Right hindlimb (tissue), 1 donor: ENCODE measurements at regions not wholly inside any gene's neighbourhood (a gene's known extent, or its start where the extent isn't known, plus 50 kb on each side); places are given as distances from the start of the nearest gene placed in this dataset.
A peak's percentile ranks its signal among the peaks of the same experiment; 100 is the strongest.

Experiments
- DNase-seq: peaks from one replicate; pipeline ENCODE4 v3.0.0-alpha.2; 2018

DNA sequence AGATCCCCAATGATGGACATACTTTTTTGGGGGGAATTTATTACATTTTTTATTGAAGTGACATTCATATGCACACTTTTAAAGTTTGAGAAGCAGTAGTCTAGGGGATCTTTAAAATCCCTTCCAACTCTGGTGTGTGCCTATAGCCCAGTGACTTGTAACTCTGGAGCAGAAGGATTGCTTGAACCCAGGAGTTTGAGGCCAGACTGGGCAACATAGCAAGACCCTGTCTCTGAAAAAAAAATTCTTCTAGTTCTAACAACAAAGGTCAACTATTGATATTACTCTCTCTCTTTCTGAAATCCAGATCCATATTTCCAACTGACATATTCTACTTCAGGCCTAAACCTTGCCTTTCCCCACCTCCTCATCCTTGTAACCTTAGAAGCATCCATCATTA is 148.2 kb upstream of the SPRY4 start:
- no peak for DNase-seq

DNA sequence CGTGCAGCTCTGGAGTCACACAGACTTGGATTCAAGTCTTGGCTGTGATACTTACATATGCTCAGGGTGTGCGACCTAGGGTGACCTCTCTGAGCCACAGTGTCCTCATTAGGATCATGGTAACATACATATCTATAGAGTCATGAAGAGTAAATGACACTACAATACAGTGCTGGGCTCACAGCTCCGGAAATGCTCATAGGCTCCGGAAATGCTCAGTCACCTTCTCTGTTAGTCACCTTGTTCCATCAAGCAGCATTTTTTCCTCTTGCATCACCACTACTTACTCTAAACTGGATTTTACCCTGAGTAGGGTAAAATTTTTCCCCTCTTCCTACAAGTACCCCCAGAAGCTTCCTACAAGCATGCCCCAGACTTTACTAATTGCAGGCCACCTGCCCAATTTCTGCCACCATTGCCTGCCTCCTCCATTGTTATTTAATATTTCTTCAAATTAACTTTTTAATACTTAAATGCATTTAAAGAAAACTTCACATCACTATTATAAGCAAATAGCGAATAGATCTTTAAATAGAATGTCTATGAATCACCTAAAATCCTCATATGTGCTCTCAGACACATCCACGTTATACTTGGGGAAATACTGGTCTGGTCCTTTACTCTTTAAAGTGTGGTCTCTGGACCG is 147.6 kb upstream of the SPRY4 start:
- DNase-seq: no peak

DNA sequence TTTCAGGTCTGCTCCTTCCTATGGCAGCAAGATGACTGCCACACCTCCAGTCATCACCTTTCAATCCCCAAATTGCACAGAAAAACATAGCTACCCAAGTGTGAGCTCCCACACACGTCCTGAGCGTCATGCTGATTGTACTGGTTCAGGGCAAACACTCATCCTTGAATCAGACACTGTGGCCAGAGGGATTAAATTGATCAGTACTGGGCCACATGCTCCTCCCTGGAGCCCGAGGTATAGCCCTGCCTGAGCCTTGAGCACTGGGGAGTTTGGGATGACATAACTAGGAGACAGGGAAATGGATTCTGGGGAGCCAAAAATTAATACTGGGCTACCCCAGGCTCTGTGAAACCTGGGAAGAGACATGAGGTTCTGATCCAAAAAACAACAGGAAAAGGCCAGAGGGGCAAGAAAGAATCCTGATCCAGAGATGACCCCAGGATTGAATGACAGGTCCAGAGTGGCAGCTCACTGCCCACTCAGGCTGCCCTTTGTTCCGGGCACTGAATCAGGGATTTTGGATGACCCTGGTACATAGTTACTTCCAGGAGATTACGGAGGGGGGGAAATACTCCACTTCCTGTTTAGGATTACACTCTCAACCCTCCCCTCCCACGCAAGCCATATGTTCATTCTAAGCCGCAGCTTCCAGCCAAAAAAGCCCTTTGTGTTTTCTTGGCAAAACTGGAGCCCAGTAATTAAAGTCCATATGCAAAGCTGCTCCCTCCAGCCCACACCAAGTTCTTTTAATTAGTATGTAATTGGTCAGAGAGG is 141.6 kb upstream of the SPRY4 start:
- DNase-seq: peak; percentile 71

DNA sequence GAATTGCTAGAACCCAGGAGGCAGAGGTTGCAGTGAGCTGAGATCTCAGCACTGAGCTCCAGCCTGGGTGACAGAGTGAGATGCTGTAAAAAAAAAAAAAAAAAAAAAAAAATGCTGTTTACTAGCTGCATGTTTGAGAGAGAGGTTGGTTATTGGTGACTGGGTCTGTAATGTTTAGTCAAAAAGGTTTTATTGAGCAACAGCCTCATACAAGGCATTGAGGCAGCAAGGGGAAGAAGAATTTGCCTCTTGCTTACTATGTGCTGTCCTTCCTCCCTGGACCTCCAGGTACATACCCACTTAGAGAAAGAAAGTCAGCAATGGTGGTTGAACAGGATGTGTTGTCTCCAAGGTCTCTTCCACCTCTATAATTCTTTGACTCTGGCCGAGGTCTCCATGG is 140.7 kb upstream of the SPRY4 start:
- no peak for DNase-seq

DNA sequence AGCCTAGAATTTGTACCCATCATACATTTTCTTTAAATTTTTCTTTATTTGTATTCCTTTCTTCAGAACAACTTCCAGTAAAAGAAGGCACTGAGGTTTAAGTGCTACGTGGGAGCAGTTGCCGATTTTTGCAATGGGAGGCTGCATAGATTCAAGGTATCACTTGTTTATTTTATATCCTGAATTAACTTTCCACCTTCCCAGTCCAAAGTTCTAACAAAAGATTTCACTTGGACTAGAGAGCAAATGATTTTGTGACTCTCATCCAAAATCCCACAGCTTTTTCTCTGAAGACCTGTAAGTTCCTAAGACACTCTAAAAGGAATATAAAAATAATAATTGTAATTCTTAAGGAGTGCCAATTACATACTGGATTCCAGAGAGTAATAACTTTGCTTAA is 139.1 kb upstream of the SPRY4 start:
- DNase-seq: no peak

DNA sequence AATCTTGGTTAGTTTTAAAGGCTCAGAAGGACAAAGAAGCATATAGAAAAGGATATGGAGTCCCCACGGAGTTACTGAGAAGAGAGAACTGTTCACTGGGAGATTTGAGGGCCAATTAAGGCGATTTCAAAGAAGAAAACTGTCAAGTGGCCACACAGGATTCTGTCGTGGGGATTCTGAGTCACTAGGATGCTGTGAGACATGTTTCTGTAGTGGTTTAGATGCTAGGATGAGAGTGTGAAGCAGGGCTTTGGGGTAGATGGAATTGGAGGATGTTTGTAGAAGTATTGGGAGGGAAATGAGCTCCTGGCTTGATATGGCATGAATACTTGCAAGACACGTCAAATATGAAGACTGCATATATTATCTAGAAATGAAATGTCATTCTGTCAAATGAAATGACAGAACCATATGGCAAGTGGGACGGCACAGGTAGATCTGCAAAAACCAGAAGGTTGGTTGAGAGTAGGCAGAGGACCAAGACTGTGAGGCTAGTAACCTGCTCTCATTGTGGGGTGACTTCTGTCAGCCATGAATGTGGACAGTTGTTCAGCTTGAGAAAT is 136.3 kb upstream of the SPRY4 start:
- no peak for DNase-seq

DNA sequence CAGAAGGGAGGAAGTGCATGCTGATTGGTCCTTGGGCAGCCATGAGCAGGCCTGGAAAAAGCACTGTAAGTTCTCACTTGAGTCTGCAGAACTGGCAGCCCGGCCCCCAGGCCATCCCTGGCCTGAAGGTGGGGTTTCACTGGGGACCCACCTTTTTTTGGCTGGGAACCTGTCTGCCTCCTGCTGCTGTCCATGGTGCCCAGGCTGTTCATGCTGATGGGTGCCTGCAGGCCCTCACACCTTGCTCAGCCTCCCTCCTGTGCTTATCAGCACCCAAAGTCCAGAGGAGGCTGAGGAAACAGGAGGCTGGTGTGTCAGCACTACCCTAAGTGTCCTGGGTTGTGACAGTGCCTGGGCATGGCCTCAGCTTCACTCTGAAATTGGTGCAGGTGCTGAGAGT is 134.4 kb upstream of the SPRY4 start:
- DNase-seq: no peak

DNA sequence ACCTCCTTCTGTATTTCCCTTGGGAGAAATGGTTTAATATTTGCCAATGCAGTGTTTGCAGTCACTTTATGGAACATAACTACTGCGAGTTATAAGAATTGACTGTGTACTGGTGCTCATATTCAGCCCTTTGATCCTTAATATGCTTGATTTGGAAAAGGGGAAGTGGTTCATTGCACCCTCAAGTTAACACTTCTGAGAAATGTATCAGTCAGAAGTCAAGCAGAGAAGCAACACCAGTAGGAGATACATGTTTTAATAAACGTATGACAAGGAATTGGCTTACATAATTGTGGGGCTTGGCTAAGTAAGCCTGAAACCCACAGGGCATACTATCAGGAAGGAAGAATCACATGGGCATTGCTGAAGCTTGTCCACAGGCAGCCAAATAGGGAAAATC is 131.0 kb upstream of the SPRY4 start:
- DNase-seq: no peak

DNA sequence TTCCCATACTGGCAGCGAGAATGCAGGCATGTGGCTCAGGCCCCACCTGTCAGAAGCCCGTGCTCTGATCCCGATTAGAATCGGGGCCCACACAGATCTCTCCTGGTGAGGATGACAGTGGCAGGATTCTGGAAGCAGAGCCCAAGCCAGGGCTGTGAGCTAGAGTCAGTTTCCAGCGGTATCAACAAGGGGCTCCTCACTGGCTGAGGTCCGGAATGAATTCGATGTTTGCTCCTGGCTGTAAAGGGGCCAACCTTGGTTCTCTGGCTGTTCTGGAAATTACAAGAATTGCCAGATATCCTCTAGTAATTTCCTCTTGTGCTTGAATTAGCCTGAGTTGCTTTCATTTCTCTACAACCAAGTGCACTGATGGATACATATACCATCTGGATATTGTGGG is 129.1 kb upstream of the SPRY4 start:
- peak; percentile 45 for DNase-seq

DNA sequence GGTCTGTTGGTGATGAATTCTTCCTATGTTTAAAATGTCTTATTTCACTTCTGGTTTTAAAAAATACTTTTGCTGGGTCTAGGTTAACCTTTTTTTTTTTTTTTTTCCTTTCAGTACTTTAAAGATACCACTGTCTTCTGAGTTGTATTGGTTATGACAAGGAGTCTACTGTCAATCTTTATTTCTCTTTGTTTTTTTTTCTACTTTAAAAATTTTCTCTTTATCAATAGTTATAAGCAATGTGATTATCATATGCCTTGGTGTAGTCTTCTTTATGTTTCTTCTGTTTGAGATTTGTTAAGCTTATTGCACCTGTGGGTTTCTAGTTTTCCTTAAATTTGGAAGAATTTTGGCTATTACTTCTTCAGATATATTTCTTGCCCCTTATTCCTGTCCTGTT is 125.6 kb upstream of the SPRY4 start:
- no peak for DNase-seq

DNA sequence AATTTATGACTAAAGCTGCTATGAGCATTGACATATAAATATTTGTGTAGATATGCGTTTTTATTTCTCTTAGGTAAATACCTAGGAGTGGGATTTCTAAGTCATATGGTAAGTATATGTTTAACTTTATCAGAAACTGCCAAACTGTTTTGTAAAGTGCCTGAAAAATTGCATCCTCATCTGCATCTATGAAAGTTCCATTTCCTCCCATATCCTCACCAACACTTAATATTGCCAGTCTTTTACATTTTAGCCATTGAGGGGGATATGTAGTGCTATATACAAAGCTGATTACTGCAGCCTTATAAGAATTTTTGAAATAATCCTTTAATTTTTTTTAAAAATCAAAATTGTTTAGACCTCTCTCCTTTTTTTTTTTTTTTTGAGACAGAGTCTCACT is 123.1 kb upstream of the SPRY4 start:
- no peak for DNase-seq

DNA sequence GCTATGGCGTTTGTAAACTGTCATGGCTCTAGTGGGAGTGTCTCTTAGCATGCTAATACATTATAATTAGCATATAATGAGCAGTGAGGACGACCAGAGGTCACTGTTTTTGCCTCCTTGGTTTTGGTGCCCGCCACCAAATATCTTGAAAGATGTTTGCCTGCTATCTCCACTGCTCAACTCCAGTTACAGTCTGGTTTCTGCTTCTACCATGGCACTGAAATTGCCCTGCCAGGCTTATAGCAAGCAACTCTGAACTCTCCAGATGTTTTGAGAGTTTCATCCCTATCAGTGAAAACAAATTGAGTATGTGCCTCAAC is 122.1 kb upstream of the SPRY4 start:
- DNase-seq: no peak

DNA sequence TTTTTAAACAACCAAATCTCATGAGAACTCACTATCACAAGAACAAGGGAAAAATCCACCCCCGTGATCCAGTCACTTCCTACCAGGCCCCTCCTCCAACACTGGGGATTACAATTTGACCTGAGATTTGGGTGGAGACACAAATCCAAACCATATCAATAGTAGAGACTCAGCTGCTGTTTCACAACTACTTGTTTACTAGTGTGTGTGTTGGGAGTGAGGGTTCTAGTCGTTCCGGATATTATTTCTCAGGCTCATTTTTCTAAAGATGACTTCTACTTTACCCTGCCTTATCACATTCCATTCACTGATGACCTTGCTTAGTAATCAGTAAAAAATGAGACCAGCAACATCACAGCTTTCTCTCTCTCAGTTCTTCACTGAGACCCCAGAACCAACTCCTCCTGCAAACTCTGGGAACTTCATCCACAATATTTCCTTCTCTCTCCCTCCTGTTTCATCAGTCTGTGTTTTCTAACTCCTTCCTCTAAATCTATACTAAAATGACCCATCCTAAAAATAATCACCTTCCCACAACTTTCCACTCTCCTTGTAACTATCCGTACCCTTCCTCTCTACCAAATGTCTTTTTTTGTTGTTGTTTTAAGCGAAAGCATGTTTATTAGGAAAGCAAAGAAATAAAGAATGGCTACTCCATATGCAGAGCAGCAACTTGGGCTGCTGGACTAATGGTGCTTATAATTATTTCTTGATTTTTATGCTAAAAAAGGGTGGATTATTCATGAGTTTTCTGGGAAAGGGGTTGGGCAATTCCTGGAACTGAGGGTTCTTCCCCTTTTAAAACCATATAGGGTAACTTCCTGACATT is 121.5 kb upstream of the SPRY4 start:
- no peak for DNase-seq

DNA sequence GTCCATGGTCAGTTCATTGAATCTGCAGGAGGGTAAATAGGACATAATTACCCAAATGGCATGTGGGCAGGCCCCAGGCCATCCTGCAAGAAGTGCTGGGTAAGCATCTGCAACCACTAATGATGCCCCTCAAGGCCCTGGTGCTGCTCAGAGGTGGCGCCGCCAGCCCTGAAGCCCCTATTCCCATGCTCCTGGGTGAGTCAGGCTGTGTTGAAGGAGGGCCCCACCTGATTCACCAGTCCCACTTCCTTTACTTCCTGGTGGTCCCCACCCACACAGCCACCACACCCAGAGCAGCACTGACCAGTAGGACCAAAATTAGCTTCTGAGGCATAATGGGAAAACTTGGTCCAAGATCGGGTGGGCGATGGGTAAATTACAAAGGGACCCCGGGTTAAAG is 120.4 kb upstream of the SPRY4 start:
- DNase-seq: no peak

DNA sequence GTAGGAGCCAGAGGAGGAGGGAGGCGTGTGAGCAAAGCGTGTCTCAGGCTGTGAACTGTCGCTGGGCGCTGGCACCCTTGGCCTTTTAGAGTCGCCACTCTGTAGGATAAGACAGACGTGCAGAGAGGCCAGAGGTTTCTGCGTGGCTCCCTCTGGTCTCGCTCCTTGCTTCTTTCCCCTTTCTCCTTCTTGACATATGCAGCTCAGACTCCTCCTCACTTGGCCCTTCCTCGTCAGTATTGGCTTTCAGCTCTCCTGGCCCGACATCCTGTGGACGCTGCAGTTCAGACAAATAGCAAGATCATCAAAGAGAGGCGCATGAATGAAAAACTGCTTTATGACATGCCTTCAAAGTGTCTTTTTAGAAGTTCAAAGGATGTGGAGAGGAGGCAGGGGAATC is 116.8 kb upstream of the SPRY4 start:
- DNase-seq: peak; percentile 81

DNA sequence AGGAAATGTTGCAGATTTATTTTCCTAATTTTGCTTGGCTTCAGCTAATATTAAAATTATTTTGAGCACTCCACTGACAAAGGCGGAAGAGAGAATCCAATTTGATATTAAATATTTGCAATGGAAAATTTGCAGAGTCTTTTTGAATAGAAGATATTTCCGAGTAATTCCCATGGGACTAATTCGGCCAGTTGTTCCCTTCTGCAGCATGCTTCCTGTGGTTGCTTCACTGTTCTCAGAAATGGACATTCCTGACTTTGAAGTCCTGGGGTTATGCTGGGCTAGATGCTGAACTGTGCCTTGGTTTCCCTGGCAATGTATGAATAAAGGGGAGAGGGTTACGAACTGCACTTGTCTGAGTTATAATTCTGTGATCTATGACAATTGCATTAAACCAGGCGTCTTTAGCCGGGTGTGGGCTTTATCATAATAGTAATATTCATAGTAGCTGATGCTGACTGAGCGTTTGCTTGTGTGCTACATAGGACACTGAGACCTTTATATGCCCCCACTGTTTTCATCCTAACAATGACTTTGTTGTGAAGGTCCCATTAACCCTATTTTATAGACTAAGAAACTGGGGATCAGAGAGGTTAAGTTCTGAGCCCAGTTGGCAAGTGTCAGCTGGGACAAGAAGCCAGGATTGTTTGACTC is 114.5 kb upstream of the SPRY4 start:
- DNase-seq: no peak

DNA sequence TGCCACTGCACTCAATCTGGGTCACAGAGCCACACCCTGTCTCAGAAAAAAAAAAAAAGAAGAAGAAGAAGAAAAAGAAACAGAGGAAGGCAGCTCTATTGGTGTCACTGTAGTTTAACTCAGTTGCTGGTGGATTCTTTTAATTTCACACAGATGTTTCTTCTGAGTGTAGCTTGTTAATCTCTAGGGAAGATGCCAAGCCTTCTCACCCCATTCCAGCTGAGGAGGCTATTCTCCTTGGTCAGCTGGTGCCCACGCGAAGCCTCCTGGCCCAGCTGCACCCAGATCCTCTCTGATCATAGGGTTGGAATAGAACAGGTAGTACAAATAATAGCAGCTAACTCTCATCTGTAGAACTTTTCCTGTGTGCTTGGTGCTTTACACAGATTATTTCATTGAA is 113.8 kb upstream of the SPRY4 start:
- DNase-seq: no peak

DNA sequence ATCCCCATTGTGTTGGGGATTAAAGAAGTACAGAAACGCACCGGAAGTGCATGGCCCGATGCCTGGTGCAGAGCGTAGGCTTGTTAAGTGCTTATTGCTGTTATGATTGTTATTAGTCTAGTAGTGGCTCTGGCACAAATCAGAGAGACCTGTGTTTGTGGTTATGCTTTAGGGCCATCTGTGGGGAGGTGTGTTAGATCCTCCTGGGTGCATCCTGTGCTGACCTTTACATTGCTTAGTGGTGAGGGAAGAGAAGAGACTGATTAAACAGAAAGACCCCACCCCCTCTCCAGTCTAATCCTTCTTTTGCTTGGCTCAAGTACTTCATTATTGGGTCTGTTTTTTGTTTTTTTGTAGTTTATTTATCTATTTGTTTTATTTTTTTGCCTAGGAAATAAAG is 112.7 kb upstream of the SPRY4 start:
- no peak for DNase-seq

DNA sequence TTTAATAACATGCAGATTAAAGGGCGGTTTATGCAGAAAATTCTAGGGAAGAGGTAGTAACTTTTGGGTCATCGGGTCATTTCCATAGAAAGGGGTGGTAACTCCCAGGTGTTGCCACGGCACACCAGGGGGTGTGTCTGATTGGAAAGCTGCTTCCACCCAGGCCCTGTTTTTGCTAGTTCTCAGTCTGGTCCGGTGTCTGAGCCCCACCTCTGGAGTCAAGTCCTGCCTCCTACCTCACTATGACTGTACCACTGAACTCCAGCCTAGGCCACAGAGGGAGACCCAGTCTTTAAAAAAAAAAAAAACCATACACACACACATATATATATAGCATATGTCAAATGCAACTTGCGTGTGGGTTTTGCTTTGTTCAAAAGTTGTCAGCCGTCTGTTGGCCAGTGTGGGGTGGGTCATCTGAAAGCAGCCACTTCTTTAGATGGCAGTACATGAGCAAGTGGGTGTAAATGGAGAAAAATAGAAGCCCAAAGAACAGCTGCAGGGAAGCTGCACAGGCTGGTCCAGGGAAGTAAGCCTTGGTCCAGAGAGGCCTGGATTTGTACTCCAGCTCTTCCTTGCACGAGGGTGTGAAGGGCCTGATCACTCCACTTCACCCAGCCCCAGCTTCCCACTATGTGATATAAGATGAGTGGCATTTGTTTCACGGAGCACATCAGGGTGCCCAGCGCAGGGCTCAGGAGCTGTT is 110.7 kb upstream of the SPRY4 start:
- no peak for DNase-seq

DNA sequence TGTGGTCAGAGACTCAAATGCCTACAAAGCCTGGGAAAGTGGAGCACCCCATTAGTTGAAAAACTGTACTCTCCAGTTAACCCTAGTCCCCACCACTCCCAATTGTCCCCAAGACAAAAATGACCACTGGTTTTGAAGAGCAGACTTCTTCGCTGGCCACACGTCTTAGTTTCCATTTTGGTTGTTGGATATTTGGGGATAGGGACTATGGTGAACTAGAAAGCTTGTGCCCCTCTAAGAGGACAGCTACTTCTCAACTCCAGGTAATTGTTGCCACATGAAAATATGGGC is 109.4 kb upstream of the SPRY4 start:
- DNase-seq: no peak

DNA sequence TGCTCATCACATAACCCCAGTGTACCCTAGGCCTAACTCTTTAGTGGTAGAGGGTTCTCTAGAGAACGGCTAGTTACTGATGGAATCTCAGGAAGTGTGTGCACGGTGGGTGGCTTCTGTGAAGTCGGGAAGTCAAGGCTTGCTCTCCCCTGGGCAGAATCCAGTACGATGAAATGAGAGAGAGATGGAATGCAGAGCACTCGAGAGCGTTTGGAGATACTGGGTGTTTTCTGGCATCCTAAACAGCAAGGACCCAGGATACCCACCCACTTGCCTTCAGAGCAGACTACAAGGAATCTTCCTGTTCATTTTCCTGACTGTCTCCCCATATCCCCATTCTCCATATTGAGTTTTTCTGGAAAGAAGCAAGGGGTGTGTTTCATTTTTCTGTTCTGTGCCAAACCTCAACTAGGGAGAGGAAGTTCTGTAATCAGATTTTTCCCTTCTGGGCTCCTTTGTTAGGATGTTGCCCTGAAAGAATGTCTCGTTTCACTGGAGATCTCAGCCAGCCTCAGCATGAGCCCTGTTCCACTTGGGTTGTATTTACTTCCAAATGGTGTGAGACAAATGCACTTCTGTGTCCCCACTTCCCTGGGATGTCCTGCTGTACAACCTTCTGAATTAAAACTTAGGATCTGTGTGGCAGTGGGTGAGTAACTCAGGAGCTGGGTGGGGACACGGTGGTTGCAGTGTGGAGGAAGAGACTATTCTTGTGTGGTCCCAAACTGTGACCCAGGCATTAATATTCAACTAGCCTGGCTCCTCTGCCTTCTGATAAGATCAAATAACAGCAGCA is 108.9 kb upstream of the SPRY4 start:
- no peak for DNase-seq

DNA sequence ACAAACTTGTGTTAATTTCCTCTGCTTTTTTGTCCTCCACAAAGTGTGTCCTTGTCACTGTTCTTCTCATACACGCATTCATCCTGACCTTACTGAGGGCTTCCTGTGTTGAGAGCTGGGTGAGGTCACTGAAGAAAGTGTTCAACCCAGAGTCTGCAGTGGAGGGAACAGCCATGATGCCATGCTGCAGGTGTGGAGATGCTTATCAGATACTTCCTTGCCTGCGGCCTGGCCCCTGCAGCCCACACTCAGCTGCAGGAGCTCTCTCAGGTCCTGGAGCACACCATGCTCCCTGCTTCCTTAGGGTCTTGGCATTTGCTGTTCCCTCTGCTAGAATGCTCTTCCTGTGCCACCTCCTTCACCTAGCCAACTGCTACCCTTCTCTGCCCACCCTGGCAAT is 108.1 kb upstream of the SPRY4 start:
- DNase-seq: no peak
